GM18511 (cell line): ENCODE measurements at regions not wholly inside any gene's neighbourhood (a gene's known extent, or its start where the extent isn't known, plus 50 kb on each side); places are given as distances from the start of the nearest gene placed in this dataset.
"Not testable (repeated sequence)": the region's sequence is repeated elsewhere in the genome, so short reads cannot be mapped to it uniquely, and the experiment has no call there.

Experiments used
- ATAC-seq: cut with Tn5 transposase; IDR thresholded peaks from one replicate; pipeline ENCODE4 v1.9.1; 2021; ENCODE audit warnings: mild to moderate bottlenecking, moderate library complexity; ENCODE audit not compliant: unreplicated experiment

GRCh38 chr12:115378291-115378690, 694.3 kb upstream of the TBX3 start:
- ATAC-seq = no peak

- ATAC-seq = no peak
Observed at GRCh38 chr12:115377779-115378178, 693.8 kb upstream of the TBX3 start.

- ATAC-seq = no peak
Observed at GRCh38 chr12:115377230-115377629, 693.3 kb upstream of the TBX3 start.

GRCh38 chr12:115375186-115375991, 691.4 kb upstream of the TBX3 start:
- ATAC-seq = peak; percentile 98

GRCh38 chr12:115374480-115375185, 690.7 kb upstream of the TBX3 start:
- ATAC-seq = no peak

GRCh38 chr12:115371711-115372110, 687.7 kb upstream of the TBX3 start:
- no peak for ATAC-seq

GRCh38 chr12:115370650-115371049, 686.7 kb upstream of the TBX3 start:
- ATAC-seq = no peak

- no peak for ATAC-seq
Observed at GRCh38 chr12:115370207-115370606, 686.2 kb upstream of the TBX3 start.

- not testable (repeated sequence) for ATAC-seq
Observed at GRCh38 chr12:115366277-115366676, 682.3 kb upstream of the TBX3 start.

GRCh38 chr12:115365765-115366164, 681.8 kb upstream of the TBX3 start:
- not testable (repeated sequence) for ATAC-seq

- ATAC-seq = no peak
Observed at GRCh38 chr12:115364921-115365320, 680.9 kb upstream of the TBX3 start.

GRCh38 chr12:115362339-115362976, 678.5 kb upstream of the TBX3 start:
- ATAC-seq = no peak

GRCh38 chr12:115357681-115358080, 673.7 kb upstream of the TBX3 start:
- ATAC-seq = no peak

- ATAC-seq = no peak
Observed at GRCh38 chr12:115355301-115355700, 671.3 kb upstream of the TBX3 start.

GRCh38 chr12:115354007-115354890, 670.3 kb upstream of the TBX3 start:
- peak; percentile 75 for ATAC-seq

GRCh38 chr12:115353467-115353866, 669.5 kb upstream of the TBX3 start:
- ATAC-seq = no peak

- ATAC-seq = no peak
Observed at GRCh38 chr12:115351514-115352077, 667.6 kb upstream of the TBX3 start.

GRCh38 chr12:115349711-115350110, 665.7 kb upstream of the TBX3 start:
- no peak for ATAC-seq

GRCh38 chr12:115348301-115348700, 664.3 kb upstream of the TBX3 start:
- ATAC-seq = no peak

GRCh38 chr12:115343601-115344000, 659.6 kb upstream of the TBX3 start:
- ATAC-seq = no peak
